ENCODE measurements at regions not wholly inside any gene's neighbourhood (a gene's known extent, or its start where the extent isn't known, plus 50 kb on each side); places are given as distances from the start of the nearest gene placed in this dataset.

DNA sequence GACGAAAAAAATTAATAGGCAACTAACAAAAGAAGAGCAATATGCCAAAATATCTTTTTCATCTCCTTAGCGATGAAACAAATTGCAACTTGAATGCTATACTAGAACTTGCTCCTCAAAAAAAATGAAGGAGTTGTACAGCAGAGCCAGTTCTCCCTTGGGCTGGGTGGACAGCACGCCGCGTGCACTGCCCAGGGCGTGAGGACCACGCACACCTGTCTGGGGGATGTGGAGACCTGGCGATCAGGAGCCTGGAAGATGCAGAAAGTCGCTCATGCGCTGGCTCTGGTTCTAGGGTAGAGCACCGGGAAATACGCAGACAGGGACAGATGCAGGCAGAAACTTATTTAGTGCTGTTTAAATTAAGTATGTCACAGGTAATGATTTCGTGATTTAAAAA is 342.0 kb upstream of the IRX4 start:
- no peak for DNase-seq (ENCODE audit: low read depth, low spot score)
- TF ChIP-seq, protein P1, sequence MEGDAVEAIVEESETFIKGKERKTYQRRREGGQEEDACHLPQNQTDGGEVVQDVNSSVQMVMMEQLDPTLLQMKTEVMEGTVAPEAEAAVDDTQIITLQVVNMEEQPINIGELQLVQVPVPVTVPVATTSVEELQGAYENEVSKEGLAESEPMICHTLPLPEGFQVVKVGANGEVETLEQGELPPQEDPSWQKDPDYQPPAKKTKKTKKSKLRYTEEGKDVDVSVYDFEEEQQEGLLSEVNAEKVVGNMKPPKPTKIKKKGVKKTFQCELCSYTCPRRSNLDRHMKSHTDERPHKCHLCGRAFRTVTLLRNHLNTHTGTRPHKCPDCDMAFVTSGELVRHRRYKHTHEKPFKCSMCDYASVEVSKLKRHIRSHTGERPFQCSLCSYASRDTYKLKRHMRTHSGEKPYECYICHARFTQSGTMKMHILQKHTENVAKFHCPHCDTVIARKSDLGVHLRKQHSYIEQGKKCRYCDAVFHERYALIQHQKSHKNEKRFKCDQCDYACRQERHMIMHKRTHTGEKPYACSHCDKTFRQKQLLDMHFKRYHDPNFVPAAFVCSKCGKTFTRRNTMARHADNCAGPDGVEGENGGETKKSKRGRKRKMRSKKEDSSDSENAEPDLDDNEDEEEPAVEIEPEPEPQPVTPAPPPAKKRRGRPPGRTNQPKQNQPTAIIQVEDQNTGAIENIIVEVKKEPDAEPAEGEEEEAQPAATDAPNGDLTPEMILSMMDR (IDR thresholded peaks at IDR 0.05; ENCODE audit: low read depth, low read length) = no peak
- in situ Hi-C loops (cut with HindIII; ENCODE audit: low sequenced_read_pairs) = no loop called here
- H3K4me3 ChIP-seq (ENCODE audit: low read depth, low read length) = no peak overlapping the region

DNA sequence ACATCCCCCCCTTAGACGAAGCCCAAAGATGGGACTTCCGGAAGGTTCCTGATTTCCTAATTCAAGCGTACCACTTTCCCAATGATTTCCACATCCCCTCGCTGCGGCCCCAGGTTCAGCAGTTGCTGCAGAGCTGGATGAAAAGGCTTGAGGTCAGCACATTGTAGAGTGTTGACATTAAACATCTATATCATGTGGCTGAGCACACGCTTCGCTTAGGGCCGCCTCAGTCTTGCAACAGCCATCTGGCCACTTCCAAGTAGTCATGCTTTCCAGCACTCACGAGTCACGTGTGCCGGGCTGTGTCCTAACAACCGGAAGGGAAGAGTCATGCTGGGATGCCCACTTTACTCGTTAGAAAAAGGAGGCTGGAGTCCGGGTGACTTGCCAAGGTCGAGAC is 340.6 kb upstream of the IRX4 start:
- in situ Hi-C loops (cut with HindIII; ENCODE audit: low sequenced_read_pairs) = no loop called here
- TF ChIP-seq, protein P1 (IDR thresholded peaks at IDR 0.05; ENCODE audit: low read depth, low read length) = no peak
- no peak overlapping the region for H3K4me3 ChIP-seq (ENCODE audit: low read depth, low read length)
- DNase-seq (ENCODE audit: low read depth, low spot score) = no peak

DNA sequence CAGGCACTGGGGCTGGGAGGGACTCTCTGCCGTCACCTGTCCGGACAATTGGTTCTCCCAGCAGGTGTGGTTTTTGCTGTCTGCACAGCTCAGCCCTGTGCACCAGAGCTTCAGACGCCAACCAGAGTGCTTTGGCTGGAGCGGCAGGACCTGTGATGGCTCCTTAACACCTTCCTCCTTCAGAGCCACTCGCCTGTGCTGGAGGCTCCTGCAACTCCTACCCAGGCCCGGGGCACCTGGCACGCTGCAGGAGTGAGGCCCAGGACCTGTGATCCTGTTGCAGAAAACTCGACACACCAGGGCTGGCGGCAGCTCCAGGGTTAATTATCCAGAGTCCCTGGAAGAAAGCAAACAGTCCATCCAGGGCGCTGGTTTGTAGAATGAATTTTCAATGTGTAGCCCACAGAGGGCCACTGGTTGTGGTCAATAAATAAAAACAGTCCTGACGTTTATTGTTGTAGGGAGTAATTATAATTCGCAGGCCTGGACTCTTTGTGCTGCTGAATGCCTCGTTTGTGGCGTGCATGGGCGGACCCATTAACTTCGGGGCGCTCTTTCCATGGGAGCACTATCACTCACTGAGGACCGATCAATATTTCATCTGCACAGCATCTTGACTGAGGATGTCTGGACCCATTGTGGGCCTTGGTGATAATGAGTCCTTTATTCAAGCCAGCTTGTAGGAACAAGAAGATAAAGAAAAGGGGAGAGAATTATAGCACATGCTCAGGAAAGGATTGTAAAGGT is 339.7 kb upstream of the IRX4 start:
- in situ Hi-C loops (cut with HindIII; ENCODE audit: low sequenced_read_pairs) = no loop called here
- DNase-seq (ENCODE audit: low read depth, low spot score) = no peak
- TF ChIP-seq, protein P1 (IDR thresholded peaks at IDR 0.05; ENCODE audit: low read depth, low read length) = no peak

DNA sequence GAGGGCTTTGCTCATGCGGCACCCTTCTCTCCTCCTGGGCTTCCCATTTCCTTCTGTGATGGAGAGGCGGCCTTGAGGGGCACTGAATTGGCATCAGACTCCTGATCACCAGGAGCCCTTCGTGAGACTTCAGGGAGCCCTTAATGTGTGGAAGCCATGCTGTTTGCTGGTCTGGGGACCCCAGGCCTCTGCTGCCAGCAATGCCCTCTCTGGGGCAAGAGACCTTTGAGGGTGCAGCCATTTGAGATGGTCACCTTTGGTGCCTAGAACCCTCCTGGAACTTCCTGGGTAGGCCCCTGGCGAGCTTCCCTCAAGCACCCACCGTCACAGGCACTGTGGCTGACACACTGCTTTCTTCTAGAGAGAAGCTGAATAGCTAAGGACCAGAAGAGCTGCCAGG is 338.7 kb upstream of the IRX4 start:
- no peak overlapping the region for H3K4me3 ChIP-seq (ENCODE audit: low read depth, low read length)
- in situ Hi-C loops (cut with HindIII; ENCODE audit: low sequenced_read_pairs) = no loop called here
- TF ChIP-seq, protein P1 (IDR thresholded peaks at IDR 0.05; ENCODE audit: low read depth, low read length) = no peak
- no peak for DNase-seq (ENCODE audit: low read depth, low spot score)

More for the DNA sequence above, 339.7 kb upstream of the IRX4 start:
- H3K4me3 ChIP-seq (ENCODE audit: low read depth, low read length) = no peak overlapping the region

DNA sequence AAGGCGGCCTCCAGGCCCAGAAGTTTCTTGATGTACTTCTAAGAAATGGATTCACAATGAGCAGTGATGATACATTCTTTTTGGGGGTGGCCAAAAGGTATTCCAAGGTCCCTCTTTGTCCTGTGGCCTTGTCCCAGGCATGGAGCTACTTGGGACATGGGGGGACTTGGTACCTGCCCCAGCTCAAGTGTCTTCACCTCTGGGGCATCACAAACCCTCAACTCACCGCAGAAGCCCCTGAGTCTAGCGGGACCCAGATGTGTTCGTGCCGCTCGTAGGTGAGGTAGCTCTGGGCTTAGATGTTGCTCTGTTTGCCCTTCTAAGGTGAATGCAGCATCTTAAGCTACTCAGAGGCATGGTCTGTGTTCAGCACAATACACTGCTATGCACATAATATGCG is 338.0 kb upstream of the IRX4 start:
- in situ Hi-C loops (cut with HindIII; ENCODE audit: low sequenced_read_pairs) = no loop called here
- DNase-seq (ENCODE audit: low read depth, low spot score) = no peak
- TF ChIP-seq, protein P1 (IDR thresholded peaks at IDR 0.05; ENCODE audit: low read depth, low read length) = no peak
- H3K4me3 ChIP-seq (ENCODE audit: low read depth, low read length) = no peak overlapping the region

DNA sequence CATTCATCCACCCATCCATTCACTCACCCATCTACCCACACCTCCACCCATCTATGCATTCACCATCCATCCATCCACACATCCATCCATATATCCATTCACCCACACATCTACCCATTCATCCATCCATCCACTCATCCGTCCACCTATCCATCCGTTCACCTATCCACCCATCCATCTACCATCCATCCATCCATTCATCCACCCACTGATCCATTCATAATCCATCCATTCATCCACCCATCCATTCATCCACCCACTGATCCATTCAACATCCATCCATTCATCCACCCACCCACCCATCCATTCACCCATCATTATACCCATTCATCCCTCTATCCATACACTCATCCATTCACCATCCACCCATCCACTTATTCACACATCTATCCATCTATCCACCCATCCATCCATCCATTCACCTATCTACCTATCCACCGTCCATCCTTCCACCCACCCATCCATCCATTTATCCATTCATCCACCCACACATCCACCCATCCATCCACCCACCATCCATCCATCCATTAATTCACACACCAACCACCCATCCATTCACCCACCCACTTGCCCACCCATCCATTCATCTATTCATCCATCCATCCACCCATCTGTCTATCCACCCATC is 336.5 kb upstream of the IRX4 start:
- no peak for DNase-seq (ENCODE audit: low read depth, low spot score)
- in situ Hi-C loops (cut with HindIII; ENCODE audit: low sequenced_read_pairs) = no loop called here
- H3K4me3 ChIP-seq (ENCODE audit: low read depth, low read length) = no peak overlapping the region
- TF ChIP-seq, protein P1 (IDR thresholded peaks at IDR 0.05; ENCODE audit: low read depth, low read length) = no peak

All from astrocyte of the spinal cord (primary cell).